NB4 (cell line): ENCODE measurements at regions not wholly inside any gene's neighbourhood (a gene's known extent, or its start where the extent isn't known, plus 50 kb on each side); places are given as distances from the start of the nearest gene placed in this dataset.

Experiments used
- MYC ChIP-seq: IDR thresholded peaks from 2 replicates; pipeline ENCODE4 v1.6.1; 2011; ENCODE audit warnings: low read depth, low read length
- POLR2A ChIP-seq: IDR thresholded peaks from 2 replicates; pipeline ENCODE4 v1.6.1; 2011; ENCODE audit warnings: mild to moderate bottlenecking; ENCODE audit not compliant: insufficient read length; ENCODE audit errors: extremely low read depth

DNA sequence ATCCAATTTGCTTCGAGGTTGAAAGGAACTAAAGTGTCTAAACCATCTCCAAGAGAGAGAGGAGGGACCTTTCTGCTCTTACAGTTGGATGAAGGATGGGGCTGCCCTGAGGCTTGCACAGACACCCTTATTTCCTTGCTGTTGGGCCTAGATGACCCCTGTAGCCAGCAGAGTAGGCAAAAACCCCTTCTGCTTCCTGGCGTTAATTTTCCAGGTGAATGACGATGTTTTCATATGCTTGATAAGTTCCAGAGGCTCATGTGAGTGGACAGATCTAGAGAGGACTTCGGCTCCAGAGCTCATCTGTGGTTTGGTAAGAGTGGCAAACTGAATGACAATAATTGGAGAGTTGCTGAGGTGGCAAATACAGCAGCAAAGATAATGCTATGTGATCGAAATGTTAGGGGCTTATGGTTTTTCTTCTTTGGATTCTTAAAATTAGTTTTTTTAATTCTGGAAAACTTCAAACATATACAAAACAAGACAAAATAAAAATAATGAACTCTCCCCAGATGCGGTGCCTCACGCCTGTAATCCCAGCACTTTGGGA lies 98.6 kb upstream of the MAP4K3 start:
- TF ChIP-seq MYC (no peak), POLR2A (no peak)
